Spleen (tissue), 11 donors: ENCODE measurements at regions not wholly inside any gene's neighbourhood (a gene's known extent, or its start where the extent isn't known, plus 50 kb on each side); places are given as distances from the start of the nearest gene placed in this dataset.

Experiments
- DNase-seq: peaks from one replicate; pipeline ENCODE4 v3.0.0-alpha.2; 2020
- H3K27ac ChIP-seq, 8 donors: fragments of 200-600 bp; sonication (generic) in 7 of 8; 1 replicate in 4 of 8; 2 replicates in 4 of 8; pipeline versions ENCODE4 v1.5.0 to v1.8.0; 2016 to 2021; ENCODE audit warnings: inconsistent platforms in 4 of 8, mild to moderate bottlenecking in 4 of 8, moderate library complexity in 1 of 8
- H3K27me3 ChIP-seq, 7 donors: fragments of 200-600 bp; sonication (generic) in 6 of 7; replicated peaks in 1 of 7; 1 replicate in 4 of 7; 2 replicates in 3 of 7; pipeline versions ENCODE4 v1.5.0 to v1.8.0; 2016 to 2021; ENCODE audit warnings: inconsistent platforms in 3 of 7, mild to moderate bottlenecking in 1 of 7
- H3K36me3 ChIP-seq, 6 donors: fragments of 200-600 bp; sonication (generic) in 5 of 6; 1 replicate in 4 of 6; 2 replicates in 2 of 6; pipeline versions ENCODE4 v1.5.0 to v1.8.0; 2016 to 2021; ENCODE audit warnings: inconsistent platforms in 2 of 6
- H3K4me1 ChIP-seq, 6 donors: fragments of 200-600 bp; sonication (generic) in 5 of 6; 1 replicate in 3 of 6; 2 replicates in 3 of 6; pipeline versions ENCODE4 v1.5.0 to v1.8.0; 2016 to 2021; ENCODE audit warnings: inconsistent platforms in 3 of 6
- H3K4me3 ChIP-seq, 8 donors: fragments of 200-600 bp; sonication (generic) in 7 of 8; 1 replicate in 4 of 8; 2 replicates in 4 of 8; pipeline versions ENCODE4 v1.5.0 to v1.8.0; 2016 to 2021; ENCODE audit warnings: inconsistent platforms in 4 of 8, mild to moderate bottlenecking in 4 of 8, moderate library complexity in 2 of 8
- H3K9me3 ChIP-seq, 8 donors: fragments of 200-600 bp; sonication (generic) in 7 of 8; 1 replicate in 4 of 8; 2 replicates in 4 of 8; pipeline versions ENCODE4 v1.5.0 to v1.8.0; 2016 to 2021; ENCODE audit warnings: inconsistent platforms in 4 of 8
- CTCF ChIP-seq, 11 experiments: fragments of 200-600 bp in 7 of 11; fragments of 450-650 bp in 4 of 11; sonication (generic) in 4 of 11; IDR thresholded peaks in 8 of 11; conservative IDR thresholded peaks in 3 of 11; 1 replicate in 7 of 11; 2 replicates in 4 of 11; pipeline versions ENCODE4 v1.4.0 to v1.8.0; 2016 to 2021; ENCODE audit warnings: antibody characterized with exemption in 11 of 11, inconsistent platforms in 4 of 11, mild to moderate bottlenecking in 1 of 11
- POLR2A ChIP-seq, 3 donors: fragments of 450-650 bp; IDR thresholded peaks; one replicate each; pipeline ENCODE4 v1.5.1; 2017; ENCODE audit warnings: antibody characterized with exemption in 3 of 3, mild to moderate bottlenecking in 1 of 3
- POLR2AphosphoS5 ChIP-seq, 3 donors: sonication (generic); formaldehyde crosslinking; IDR thresholded peaks; one replicate each; pipeline ENCODE4 v1.5.1; 2017; ENCODE audit warnings: antibody characterized with exemption in 3 of 3
- WGBS, 5 donors: extraction: QIAGEN DNeasy Blood & Tissue Kit in 3 of 5; methylation state at CpG; one replicate each; pipeline versions ENCODE4 v1.1.5 to v1.1.7; 2013 to 2018; 5-methylcytosine and 5-hydroxymethylcytosine counted together
- intact Hi-C: fragments of 100-400 bp; cut with DNase I; formaldehyde crosslinking; loops from one replicate; pipeline ENCODE4 v1.15.0; 2023; ENCODE audit warnings: low total_unique reads
- donor health status: healthy with polysubstance abuse.
- donor health status: DM: no; HTN: no; CAD: no; lungs with moderate emphysema.
- donor health status: DM: no; HTN: no; CAD: no.
- donor health status: Bipolar disorder and iron deficiency.
- donor health status: healthy.
- donor health status: DM: no; HTN: no; CAD: no.
- donor health status: DM: yes; HTN: yes; CAD: no.

GRCh38 chr2:67225287-67225973 lies 171.7 kb upstream of the ETAA1 start:
- no peak overlapping the region for H3K27ac ChIP-seq
- H3K4me3 ChIP-seq, result no peak overlapping the region
- no peaks in the 10 kb centered on the region for H3K36me3 ChIP-seq
- WGBS, 5 donors, result 75 to 90% (median 88%) methylated on average over 4 of the region's 4 CpGs
- intact Hi-C loops, result no loop called here
- H3K27me3 ChIP-seq, result no peaks in the 10 kb centered on the region
- TF ChIP-seq CTCF (IDR thresholded peaks at IDR 0.05 in 8 of 11, conservative IDR thresholded peaks at IDR 0.05 in 3 of 11) (no peak), POLR2A (IDR thresholded peaks at IDR 0.05) (no peak), POLR2AphosphoS5 (IDR thresholded peaks at IDR 0.05) (no peak)
- DNase-seq, result no peak
- H3K9me3 ChIP-seq, result no peaks in the 10 kb centered on the region
- H3K4me1 ChIP-seq, result no peaks in the 10 kb centered on the region

DNA sequence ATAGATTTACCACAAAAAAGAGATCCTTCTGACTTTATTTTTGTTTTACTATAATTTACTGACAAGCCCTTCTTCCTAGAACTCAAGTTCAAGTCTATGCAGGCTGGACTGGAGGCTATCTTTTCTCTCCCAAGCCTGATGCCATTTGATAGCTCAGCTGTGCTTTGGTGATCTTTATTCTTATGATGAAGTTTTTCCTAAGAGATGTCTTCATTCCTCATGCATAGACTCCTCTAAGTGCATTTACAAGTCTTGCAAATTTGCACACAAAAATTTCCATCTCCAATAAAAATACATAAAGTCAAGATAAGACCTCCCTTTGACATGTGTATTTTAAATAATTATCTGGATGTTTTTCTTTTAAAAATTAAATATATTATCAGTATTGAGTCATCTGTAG lies 167.4 kb upstream of the ETAA1 start:
- no peak for DNase-seq
- no peaks in the 10 kb centered on the region for H3K9me3 ChIP-seq
- H3K36me3 ChIP-seq, result no peaks in the 10 kb centered on the region
- TF ChIP-seq CTCF (IDR thresholded peaks at IDR 0.05 in 8 of 11, conservative IDR thresholded peaks at IDR 0.05 in 3 of 11), result no peak
- no peak for TF ChIP-seq POLR2AphosphoS5 (IDR thresholded peaks at IDR 0.05)
- TF ChIP-seq POLR2A (IDR thresholded peaks at IDR 0.05), result no peak
- no peak overlapping the region for H3K27ac ChIP-seq
- intact Hi-C loops, result no loop called here
- no peaks in the 10 kb centered on the region for H3K27me3 ChIP-seq
- no peaks in the 10 kb centered on the region for H3K4me1 ChIP-seq
- no peak overlapping the region for H3K4me3 ChIP-seq

GRCh38 chr2:67232936-67233335 lies 164.2 kb upstream of the ETAA1 start:
- intact Hi-C loops, result no loop called here
- TF ChIP-seq CTCF (IDR thresholded peaks at IDR 0.05 in 8 of 11, conservative IDR thresholded peaks at IDR 0.05 in 3 of 11) (no peak), POLR2A (IDR thresholded peaks at IDR 0.05) (no peak), POLR2AphosphoS5 (IDR thresholded peaks at IDR 0.05) (no peak)
- no peaks in the 10 kb centered on the region for H3K9me3 ChIP-seq
- DNase-seq, result no peak
- H3K36me3 ChIP-seq, result no peaks in the 10 kb centered on the region
- 55 to 78% (median 76%) methylated on average over 1 of the region's 1 CpG for WGBS, 5 donors
- H3K27me3 ChIP-seq, result no peaks in the 10 kb centered on the region
- no peak overlapping the region for H3K27ac ChIP-seq
- no peaks in the 10 kb centered on the region for H3K4me1 ChIP-seq
- no peak overlapping the region for H3K4me3 ChIP-seq

GRCh38 chr2:67234440-67234839 lies 162.7 kb upstream of the ETAA1 start:
- TF ChIP-seq POLR2A (IDR thresholded peaks at IDR 0.05), result no peak
- no peak for TF ChIP-seq POLR2AphosphoS5 (IDR thresholded peaks at IDR 0.05)
- peak in 4 of 11 experiments; percentile 8 to 31 (median 24) for TF ChIP-seq CTCF (IDR thresholded peaks at IDR 0.05 in 8 of 11, conservative IDR thresholded peaks at IDR 0.05 in 3 of 11)
- intact Hi-C loops, result no loop called here
- DNase-seq, result no peak
- no peaks in the 10 kb centered on the region for H3K27me3 ChIP-seq
- no peaks in the 10 kb centered on the region for H3K4me1 ChIP-seq
- H3K9me3 ChIP-seq, result no peaks in the 10 kb centered on the region
- WGBS, 5 donors, result 45 to 78% (median 66%) methylated on average over 3 of the region's 3 CpGs
- H3K27ac ChIP-seq, result no peak overlapping the region
- H3K4me3 ChIP-seq, result no peak overlapping the region
- H3K36me3 ChIP-seq, result no peaks in the 10 kb centered on the region
